ENCODE measurements at regions not wholly inside any gene's neighbourhood (a gene's known extent, or its start where the extent isn't known, plus 50 kb on each side); places are given as distances from the start of the nearest gene placed in this dataset.
"Not testable (repeated sequence)": the region's sequence is repeated elsewhere in the genome, so short reads cannot be mapped to it uniquely, and the experiment has no call there.

DNA sequence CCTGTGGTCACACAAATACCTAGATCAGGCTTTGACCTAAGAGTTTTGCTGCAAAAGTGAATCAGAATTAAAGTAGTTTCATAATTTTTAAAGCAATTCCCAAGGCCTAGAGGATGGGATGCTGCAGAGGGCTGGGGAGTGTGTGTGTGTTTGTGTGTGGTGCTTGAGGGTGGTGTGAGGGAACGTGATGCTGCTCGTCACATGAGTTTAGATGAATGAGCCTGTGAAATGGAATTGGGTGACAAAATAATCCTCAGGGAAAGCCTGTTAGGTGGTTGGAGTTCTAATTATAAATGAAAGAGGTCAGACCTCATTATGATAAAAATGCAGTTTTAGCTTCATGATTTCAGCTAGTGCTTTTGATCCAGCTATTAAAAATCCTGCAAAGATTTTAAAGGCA lies 87.5 kb upstream of the TMEM170B start:
- DNase-seq: no peak

GRCh38 chr6:11449408-11449807 lies 88.1 kb upstream of the TMEM170B start:
- DNase-seq: no peak

GRCh38 chr6:11448038-11448437 lies 89.5 kb upstream of the TMEM170B start:
- DNase-seq: no peak

DNA sequence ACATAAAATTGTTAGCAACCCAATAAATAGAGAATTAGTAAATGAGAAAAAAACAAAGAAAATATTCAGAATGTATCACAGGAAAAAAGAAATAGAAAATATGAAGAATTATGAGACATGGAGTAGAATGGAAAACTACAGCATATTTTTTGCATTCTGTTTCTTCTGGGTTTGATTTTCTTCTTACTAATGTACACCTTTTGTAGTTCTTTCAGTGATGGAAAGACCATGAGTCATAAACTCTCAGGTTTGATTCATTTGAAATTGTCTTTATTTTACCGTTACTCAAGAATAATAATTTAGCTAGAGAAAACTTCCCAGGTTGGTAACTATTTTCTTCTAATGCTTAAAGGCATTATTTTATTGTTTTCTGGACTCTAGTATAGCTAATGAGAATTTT lies 90.3 kb upstream of the TMEM170B start:
- no peak for DNase-seq

DNA sequence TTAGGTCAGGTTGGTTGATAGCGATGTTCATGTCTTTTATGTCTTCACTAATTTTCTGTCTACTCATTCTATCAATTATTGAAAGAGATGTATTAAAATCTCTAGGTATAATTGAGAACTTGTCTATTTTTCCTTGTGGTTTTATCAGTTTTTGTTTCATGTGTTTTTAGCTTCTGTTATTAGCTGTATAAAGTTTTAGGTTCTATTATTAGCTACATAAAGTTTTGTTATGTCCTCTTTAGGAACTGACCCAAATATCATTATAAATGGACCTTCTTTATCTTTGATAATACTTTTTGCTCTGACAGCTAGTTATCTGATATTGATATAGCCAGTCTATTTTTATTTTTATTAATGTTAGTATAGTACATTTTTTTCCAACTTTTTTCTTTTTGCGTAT lies 92.4 kb upstream of the TMEM170B start:
- no peak for DNase-seq

GRCh38 chr6:11443125-11443524 lies 94.4 kb upstream of the TMEM170B start:
- DNase-seq: not testable (repeated sequence)

DNA sequence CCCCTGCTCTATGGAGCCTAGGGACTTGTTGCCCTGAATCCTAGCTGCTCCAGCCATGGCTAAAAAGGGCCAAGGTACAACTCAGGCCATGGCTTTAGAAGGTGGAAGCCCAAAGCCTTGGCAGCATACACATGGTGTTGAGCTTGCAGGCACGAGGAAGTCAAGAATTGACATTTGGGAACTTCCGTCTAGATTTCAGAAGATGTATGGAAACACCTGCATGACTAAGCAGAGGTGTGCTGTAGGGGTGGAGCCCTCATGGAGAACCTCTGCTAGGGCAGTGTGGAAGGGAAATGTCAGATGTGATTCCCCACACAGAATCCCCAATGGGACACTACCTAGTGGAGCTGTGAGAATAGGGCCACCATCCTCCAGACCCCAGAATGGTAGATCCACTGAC lies 95.1 kb upstream of the TMEM170B start:
- DNase-seq: no peak

DNA sequence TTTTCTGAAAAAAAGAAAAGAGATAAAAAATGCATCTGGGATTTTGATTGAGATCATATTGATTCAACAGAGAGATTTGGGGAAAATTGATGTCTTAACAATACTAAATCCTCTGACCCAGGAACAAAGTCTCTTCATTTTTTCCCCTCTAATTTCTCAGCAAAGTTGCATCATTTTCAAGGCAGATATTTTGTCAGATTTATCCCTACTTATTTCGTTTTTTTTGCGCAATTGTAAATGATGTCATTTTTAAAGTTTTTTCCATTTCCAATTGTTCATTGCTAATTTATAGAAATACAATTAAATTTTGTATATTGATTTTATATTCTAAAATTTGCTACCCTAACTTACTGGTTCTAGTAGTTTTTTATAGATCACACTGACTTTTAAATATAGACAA lies 97.7 kb upstream of the TMEM170B start:
- no peak for DNase-seq

DNA sequence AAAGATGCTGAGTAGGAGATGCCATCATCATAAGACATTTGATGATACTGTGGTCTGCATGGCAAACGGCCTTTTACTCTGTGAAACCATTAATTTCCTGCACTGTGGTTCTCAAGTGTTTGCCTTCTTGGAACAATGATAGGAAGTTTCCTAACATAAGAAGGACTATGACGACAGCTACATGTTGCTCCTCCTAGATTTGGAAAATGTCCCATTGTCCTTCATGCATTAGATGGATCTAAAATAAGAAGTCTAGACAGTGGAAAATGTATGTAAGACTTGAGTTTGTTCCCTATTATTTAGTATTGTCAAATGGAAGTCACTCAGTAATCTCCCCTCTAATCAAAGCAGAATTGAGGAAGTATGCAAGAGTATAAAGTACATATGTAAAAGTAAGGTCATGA lies 98.5 kb upstream of the TMEM170B start:
- DNase-seq: no peak

- no peak for DNase-seq
Measured at GRCh38 chr6:11437824-11438459, 99.6 kb upstream of the TMEM170B start.

- no peak for DNase-seq
Measured at GRCh38 chr6:11436508-11437096, 100.9 kb upstream of the TMEM170B start.

- DNase-seq: no peak
Measured at GRCh38 chr6:11434565-11435326, 102.8 kb upstream of the TMEM170B start.

DNA sequence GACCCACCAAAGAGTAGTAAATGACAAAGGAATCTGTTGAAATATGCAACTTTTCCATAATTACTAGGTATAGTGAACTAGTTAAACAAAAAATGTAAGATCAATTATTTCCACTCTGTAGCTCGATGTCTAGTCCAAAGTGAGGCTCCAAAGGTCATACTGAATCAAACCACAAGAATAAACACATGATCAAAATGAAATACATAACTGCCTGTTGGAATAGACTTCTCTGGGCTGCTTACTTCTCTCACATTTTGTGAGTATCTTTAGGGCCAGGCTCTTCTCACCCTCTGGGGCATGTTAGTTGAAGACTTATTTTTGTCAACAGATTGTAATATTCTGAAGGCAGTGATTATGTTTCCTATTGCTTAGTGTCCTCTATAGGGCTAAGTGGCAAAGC lies 103.7 kb upstream of the TMEM170B start:
- DNase-seq: no peak

DNA sequence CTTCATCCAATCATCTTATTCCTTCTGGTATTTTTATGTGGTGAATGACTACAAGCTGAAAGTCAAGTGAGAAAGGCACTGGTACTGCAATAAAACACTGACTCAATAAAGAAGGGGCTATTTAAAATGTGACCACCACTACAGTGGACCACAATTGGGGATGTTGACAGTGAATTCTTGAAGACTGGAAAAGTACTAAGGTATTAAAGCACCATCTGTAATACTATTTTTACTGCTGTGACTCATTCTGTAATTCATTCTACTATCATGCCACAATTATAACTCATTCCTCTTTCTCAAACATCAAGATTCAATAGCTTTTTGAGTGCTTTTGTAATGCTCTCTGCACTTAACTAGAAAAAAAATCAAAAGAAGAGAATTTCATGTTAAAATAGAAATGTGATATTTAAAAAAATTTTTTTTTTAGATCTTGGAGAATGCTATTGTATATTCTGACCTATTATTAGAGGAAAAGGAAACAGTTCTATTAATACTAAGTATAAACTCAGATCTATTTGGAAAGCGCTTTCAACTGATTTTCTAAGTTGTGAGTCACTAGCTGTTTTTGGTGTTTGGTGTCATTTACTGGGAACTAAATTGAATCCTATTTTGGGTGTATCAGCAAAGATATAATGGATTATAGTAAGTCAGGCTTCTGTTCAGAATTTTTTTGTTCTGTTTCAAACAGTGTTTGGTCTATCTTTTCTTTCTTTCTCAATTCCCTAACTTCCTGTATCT lies 104.7 kb upstream of the TMEM170B start:
- no peak for DNase-seq

DNA sequence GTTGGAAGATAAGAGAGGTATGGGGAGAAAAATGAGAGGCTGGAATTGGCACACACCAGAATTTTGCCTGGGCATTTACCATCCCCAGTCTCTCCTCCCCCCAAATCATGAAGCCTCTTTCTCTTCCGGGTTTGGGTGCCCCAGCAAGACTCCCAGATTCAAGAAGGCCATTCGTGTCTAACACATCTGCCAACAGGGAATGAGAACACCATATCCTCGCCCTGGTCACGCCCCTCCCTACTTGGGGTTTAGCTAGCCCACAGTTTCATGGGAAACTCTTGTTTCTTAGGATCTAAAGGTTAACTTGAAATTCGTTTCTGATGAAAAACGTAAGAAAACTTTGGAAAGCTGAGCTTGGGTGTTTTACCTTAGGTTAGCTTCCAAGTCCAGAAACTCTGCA lies 105.5 kb upstream of the TMEM170B start:
- DNase-seq: no peak

DNA sequence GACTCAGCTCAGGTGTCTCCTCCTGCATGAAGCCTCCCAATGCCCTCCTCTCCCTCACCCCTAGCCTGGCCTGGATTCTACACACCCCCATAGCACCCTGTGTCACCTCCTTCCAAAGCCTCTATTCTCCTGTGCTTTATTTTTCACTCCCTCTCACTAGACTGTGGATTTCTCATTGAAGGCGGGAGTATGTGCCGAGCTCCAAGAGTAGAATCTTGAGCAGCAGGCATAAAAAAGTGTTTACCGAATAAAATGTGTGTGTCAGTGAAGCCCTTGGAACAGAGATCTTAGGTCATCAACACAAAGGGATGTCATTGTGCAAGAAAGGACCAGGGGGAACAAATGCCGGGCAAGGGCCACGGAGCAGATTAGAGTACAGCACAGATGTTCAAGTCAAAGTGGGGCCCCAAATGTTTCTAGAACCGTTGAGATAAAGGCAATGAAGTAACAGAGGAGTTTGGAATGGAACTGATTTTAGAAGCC lies 106.1 kb upstream of the TMEM170B start:
- no peak for DNase-seq

DNA sequence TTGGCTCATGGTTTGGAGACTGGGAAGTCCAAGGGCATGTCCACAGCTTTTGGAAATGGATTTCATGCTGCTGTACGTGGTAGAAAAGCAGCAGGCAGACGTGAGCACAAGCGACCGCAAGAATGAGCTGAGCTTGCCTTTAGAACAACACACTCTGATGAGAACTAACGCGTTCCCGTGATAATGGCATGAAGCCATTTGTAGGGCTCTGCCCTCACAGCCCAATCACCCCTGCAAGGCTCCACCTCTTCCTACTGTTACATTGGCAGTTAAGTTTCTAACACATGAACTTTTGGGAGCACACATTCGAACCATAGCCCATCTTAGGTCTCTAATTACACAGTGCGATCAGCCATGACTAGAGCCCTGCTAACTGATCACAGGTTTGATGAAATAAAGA lies 107.5 kb upstream of the TMEM170B start:
- no peak for DNase-seq

DNA sequence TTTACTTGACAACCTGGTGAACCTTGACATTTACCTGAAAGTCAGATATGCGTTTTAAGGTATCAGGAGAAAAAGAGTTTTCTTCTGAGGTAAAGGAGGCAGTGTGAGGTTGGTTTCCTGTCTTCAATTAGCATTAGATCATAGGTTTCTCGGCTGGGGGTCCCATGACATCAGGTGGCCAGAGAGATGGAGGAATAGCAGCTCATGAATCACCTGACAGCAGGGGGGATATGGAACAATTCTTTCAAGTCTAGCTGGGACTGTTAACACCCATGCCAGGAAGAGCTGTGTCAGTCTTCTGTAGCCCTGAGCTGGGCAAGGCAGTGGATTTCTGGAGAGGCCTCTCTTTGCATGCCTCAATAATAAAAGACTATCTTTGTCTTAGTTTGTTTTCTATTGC lies 108.0 kb upstream of the TMEM170B start:
- DNase-seq: no peak

DNA sequence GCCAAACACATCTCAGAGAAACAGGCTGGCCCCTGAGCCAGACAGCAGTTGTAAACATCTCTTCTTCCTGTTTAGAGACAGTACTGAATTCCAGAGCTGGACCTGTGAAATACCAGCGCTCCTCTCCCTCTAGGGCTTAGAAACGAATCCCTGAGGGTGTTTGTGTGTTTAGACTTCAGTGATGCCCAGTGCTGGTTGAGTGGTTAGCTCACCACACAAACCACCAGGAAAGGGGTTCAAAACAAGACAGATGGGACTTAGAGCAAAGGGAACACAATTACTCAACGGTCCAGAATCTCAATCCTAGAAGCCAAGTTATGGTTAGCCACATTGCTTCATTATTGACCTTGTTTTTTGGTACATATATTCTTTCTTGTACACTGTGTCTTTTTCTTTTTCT lies 108.7 kb upstream of the TMEM170B start:
- DNase-seq: peak; percentile 33

GRCh38 chr6:11428371-11428770 lies 109.2 kb upstream of the TMEM170B start:
- peak; percentile 85 for DNase-seq

- DNase-seq: no peak
Measured at GRCh38 chr6:11427723-11428245, 109.8 kb upstream of the TMEM170B start.

- DNase-seq: no peak
Measured at GRCh38 chr6:11427091-11427722, 110.3 kb upstream of the TMEM170B start.

DNA sequence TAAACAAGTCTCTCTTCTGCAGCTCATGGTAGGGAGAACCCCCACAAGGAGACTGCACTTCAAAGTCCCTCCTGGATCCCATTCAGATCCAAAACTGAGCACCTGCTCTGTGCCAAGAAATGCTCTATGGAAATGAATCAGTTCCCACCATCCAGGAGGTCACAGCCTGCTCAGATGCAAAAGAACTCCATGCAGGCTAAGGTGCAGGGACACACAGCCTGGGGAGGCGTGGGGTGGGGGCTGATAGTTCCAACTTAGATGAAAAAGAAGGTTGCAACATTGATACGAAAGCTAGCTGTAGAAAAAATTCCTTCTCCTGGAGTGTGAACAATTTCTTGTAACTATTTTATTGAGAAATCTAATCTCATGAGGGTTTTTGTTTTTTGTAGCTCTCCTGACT lies 111.0 kb upstream of the TMEM170B start:
- DNase-seq: no peak
